A549 (cell line): ENCODE measurements at regions not wholly inside any gene's neighbourhood (a gene's known extent, or its start where the extent isn't known, plus 50 kb on each side); places are given as distances from the start of the nearest gene placed in this dataset.

ENCODE experiments used
- ATAC-seq, 2 experiments: fragments of 200-7000 bp in 1 of 2; fragments of >200 bp in 1 of 2; cut with Nextera tagmentation in 1 of 2; cut with Tn5 transposase in 1 of 2; 3 replicates each; pipeline versions ENCODE4 v1.8.0 to v1.9.1; 2018 to 2020; ENCODE audit warnings: mild to moderate bottlenecking in 1 of 2, moderate library complexity in 1 of 2
- CTCF ChIA-PET: fragments of 300-600 bp; sonication (Branson Sonifier 250); formaldehyde crosslinking; extraction: SDS; loops from one replicate; lab custom pipeline; 2021; ENCODE audit warnings: antibody characterized with exemption, inconsistent platforms; lab: Yijun Ruan, JAX
- POLR2A ChIA-PET: fragments of 350-600 bp; formaldehyde crosslinking; extraction: SDS; loops from one replicate; lab custom pipeline; 2021; ENCODE audit warnings: antibody characterized with exemption, inconsistent platforms; lab: Yijun Ruan, JAX
- DNase-seq, 2 experiments: peaks; one replicate each; pipeline versions ENCODE4 v3.0.0 to v3.0.0-alpha.2; 2011 to 2016; ENCODE audit warnings: low read depth in 1 of 2, low spot score in 1 of 2
- FAIRE-seq: peaks from 2 replicates; lab custom pipeline; 2011; peaks lifted over from hg19 to GRCh38; lab: Jason Lieb, UNC
- H3K27ac ChIP-seq, 2 experiments: fragments of >200 bp; sonication (Bioruptor Twin); formaldehyde crosslinking; 3 replicates each; pipeline ENCODE4 v1.5.1; 2016 to 2017
- H3K4me1 ChIP-seq: fragments of >200 bp; sonication (Bioruptor Twin); formaldehyde crosslinking; 3 replicates; pipeline ENCODE4 v1.6.1; 2016
- H3K4me2 ChIP-seq: fragments of >200 bp; sonication (Bioruptor Twin); formaldehyde crosslinking; 3 replicates; pipeline ENCODE4 v1.6.1; 2016
- H3K4me3 ChIP-seq: fragments of >200 bp; sonication (Bioruptor Twin); formaldehyde crosslinking; 3 replicates; pipeline ENCODE4 v1.5.1; 2016
- H3K9me3 ChIP-seq: fragments of >200 bp; sonication (Bioruptor Twin); formaldehyde crosslinking; 3 replicates; pipeline ENCODE4 v1.6.1; 2016
- ATOH8 ChIP-seq: fragments of 250-450 bp; sonication (Bioruptor Pico); IDR thresholded peaks from 2 replicates; pipeline ENCODE4 v1.5.0; 2020; ENCODE audit warnings: low read depth, mild to moderate bottlenecking, moderate library complexity
- BHLHE40 ChIP-seq: IDR thresholded peaks from 2 replicates; pipeline ENCODE4 v1.6.1; 2012; ENCODE audit warnings: low read depth, low read length, inconsistent platforms
- CHD4 ChIP-seq: fragments of 200-600 bp; sonication (generic); IDR thresholded peaks from 2 replicates; pipeline ENCODE4 v1.6.1; 2016; ENCODE audit warnings: antibody characterized with exemption, mild to moderate bottlenecking, borderline replicate concordance
- E2F6 ChIP-seq: IDR thresholded peaks from 2 replicates; pipeline ENCODE4 v1.6.1; 2012; ENCODE audit warnings: low read depth, borderline replicate concordance
- EHF ChIP-seq: fragments of 250-450 bp; sonication (Bioruptor Pico); IDR thresholded peaks from 2 replicates; pipeline ENCODE4 v1.5.0; 2020; ENCODE audit warnings: mild to moderate bottlenecking
- ELK1 ChIP-seq: fragments of 150-350 bp; IDR thresholded peaks from 2 replicates; pipeline ENCODE4 v1.6.1; 2014; ENCODE audit warnings: low read depth, mild to moderate bottlenecking, low read length
- EP300 ChIP-seq, 2 experiments: fragments of >200 bp; sonication (Bioruptor Twin); formaldehyde crosslinking; IDR thresholded peaks; 2 replicates in 1 of 2; 3 replicates in 1 of 2; pipeline ENCODE4 v1.6.1; 2016 to 2017
- FOXS1 ChIP-seq: fragments of 250-450 bp; sonication (Bioruptor Pico); IDR thresholded peaks from 2 replicates; pipeline ENCODE4 v1.5.0; 2020; ENCODE audit warnings: mild to moderate bottlenecking, moderate library complexity
- HES2 ChIP-seq: fragments of >200 bp; sonication (Bioruptor Twin); formaldehyde crosslinking; IDR thresholded peaks from 2 replicates; pipeline ENCODE4 v1.6.1; 2016
- HOXB13 ChIP-seq: fragments of 250-450 bp; sonication (Bioruptor Pico); IDR thresholded peaks from 2 replicates; pipeline ENCODE4 v1.5.0; 2020; ENCODE audit warnings: low read depth, mild to moderate bottlenecking, moderate library complexity
- HOXB5 ChIP-seq: fragments of 250-450 bp; sonication (Bioruptor Pico); IDR thresholded peaks from 2 replicates; pipeline ENCODE4 v1.5.0; 2020; ENCODE audit warnings: mild to moderate bottlenecking, moderate library complexity
- JUN ChIP-seq, 2 experiments: fragments of >200 bp; sonication (Bioruptor Twin); formaldehyde crosslinking; IDR thresholded peaks; 2 replicates in 1 of 2; 3 replicates in 1 of 2; pipeline ENCODE4 v1.6.1; 2016 to 2017
- MAX ChIP-seq: IDR thresholded peaks from 2 replicates; pipeline ENCODE4 v1.6.1; 2012
- NFE2L2 ChIP-seq: fragments of 150-350 bp; conservative IDR thresholded peaks from 2 replicates; pipeline ENCODE4 v1.6.1; 2014; ENCODE audit warnings: low read length
- PHF8 ChIP-seq: fragments of 200-600 bp; sonication (generic); IDR thresholded peaks from 2 replicates; pipeline ENCODE4 v1.6.1; 2016; ENCODE audit warnings: low read depth, mild to moderate bottlenecking, antibody characterized with exemption, moderate library complexity, borderline replicate concordance
- POLR2A ChIP-seq: IDR thresholded peaks from 2 replicates; pipeline ENCODE4 v1.6.1; 2012; ENCODE audit warnings: mild to moderate bottlenecking, low read length
- RAD21 ChIP-seq, 2 experiments: fragments of >200 bp in 1 of 2; sonication (Bioruptor Twin) in 1 of 2; formaldehyde crosslinking in 1 of 2; IDR thresholded peaks in 1 of 2; conservative IDR thresholded peaks in 1 of 2; 2 replicates in 1 of 2; 3 replicates in 1 of 2; pipeline ENCODE4 v1.6.1; 2012 to 2018; ENCODE audit warnings: inconsistent platforms in 1 of 2
- RARB ChIP-seq: fragments of 250-450 bp; sonication (Bioruptor Pico); IDR thresholded peaks from 2 replicates; pipeline ENCODE4 v1.8.0; 2021; ENCODE audit warnings: mild to moderate bottlenecking, moderate library complexity
- SMC3 ChIP-seq: fragments of >200 bp; sonication (Bioruptor Twin); formaldehyde crosslinking; IDR thresholded peaks from 3 replicates; pipeline ENCODE4 v1.6.1; 2018; ENCODE audit warnings: inconsistent platforms
- TFCP2L1 ChIP-seq: fragments of 250-450 bp; sonication (Bioruptor Pico); IDR thresholded peaks from 2 replicates; pipeline ENCODE4 v1.5.0; 2021; ENCODE audit warnings: mild to moderate bottlenecking
- ZC3H11A ChIP-seq: fragments of 450-650 bp; IDR thresholded peaks from 2 replicates; pipeline ENCODE4 v1.6.1; 2014; ENCODE audit warnings: antibody characterized with exemption, mild to moderate bottlenecking
- ZFP36 ChIP-seq: fragments of 450-650 bp; IDR thresholded peaks from 2 replicates; pipeline ENCODE4 v1.6.1; 2014; ENCODE audit warnings: borderline replicate concordance; ENCODE audit not compliant: partially characterized antibody
- ZNF302 ChIP-seq: fragments of 250-450 bp; sonication (Bioruptor Pico); IDR thresholded peaks from 2 replicates; pipeline ENCODE4 v1.9.0; 2021; ENCODE audit warnings: inconsistent platforms, mild to moderate bottlenecking, moderate library complexity
- ZSCAN20 ChIP-seq: fragments of 250-450 bp; sonication (Bioruptor Pico); IDR thresholded peaks from 2 replicates; pipeline ENCODE4 v1.8.0; 2022; ENCODE audit warnings: mild to moderate bottlenecking, moderate library complexity
- WGBS: methylation state at CpG from one replicate; pipeline ENCODE4 v1.1.6; 2017; ENCODE audit errors: missing lambda C conversion rate; 5-methylcytosine and 5-hydroxymethylcytosine counted together
- TF ChIP-seq, protein P1 (sequence below): fragments of >200 bp; sonication (Bioruptor Twin); formaldehyde crosslinking; IDR thresholded peaks from 3 replicates; pipeline ENCODE4 v1.5.1; 2016
- TF ChIP-seq, protein P2 (sequence below): fragments of 250-450 bp; sonication (Bioruptor Pico); IDR thresholded peaks from 2 replicates; pipeline ENCODE4 v1.5.0; 2021; ENCODE audit warnings: mild to moderate bottlenecking, moderate library complexity, borderline replicate concordance

GRCh38 chr10:55750458-55750857, 610.6 kb downstream of the ZWINT start:
- FAIRE-seq (no peak), DNase-seq (no peak), ATAC-seq (no peak)
- POLR2A ChIA-PET = no interaction called here
- no peaks in the 10 kb centered on the region for H3K9me3 ChIP-seq
- H3K27ac ChIP-seq = no peak overlapping the region
- CTCF ChIA-PET = no interaction called here
- TF ChIP-seq NFE2L2 = no peak
- TF ChIP-seq EHF (CRISPR knock-in tag) = no peak
- TF ChIP-seq ZSCAN20 (CRISPR knock-in tag) = no peak
- no peak for TF ChIP-seq ZFP36
- TF ChIP-seq RARB (CRISPR knock-in tag) = no peak
- TF ChIP-seq RAD21 (conservative IDR thresholded peaks at IDR 0.05 in 1 of 2, IDR thresholded peaks at IDR 0.05 in 1 of 2) = no peak
- no peak for TF ChIP-seq SMC3
- TF ChIP-seq, protein P1, sequence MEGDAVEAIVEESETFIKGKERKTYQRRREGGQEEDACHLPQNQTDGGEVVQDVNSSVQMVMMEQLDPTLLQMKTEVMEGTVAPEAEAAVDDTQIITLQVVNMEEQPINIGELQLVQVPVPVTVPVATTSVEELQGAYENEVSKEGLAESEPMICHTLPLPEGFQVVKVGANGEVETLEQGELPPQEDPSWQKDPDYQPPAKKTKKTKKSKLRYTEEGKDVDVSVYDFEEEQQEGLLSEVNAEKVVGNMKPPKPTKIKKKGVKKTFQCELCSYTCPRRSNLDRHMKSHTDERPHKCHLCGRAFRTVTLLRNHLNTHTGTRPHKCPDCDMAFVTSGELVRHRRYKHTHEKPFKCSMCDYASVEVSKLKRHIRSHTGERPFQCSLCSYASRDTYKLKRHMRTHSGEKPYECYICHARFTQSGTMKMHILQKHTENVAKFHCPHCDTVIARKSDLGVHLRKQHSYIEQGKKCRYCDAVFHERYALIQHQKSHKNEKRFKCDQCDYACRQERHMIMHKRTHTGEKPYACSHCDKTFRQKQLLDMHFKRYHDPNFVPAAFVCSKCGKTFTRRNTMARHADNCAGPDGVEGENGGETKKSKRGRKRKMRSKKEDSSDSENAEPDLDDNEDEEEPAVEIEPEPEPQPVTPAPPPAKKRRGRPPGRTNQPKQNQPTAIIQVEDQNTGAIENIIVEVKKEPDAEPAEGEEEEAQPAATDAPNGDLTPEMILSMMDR = no peak
- no peak for TF ChIP-seq ZC3H11A
- no peak for TF ChIP-seq ZNF302 (CRISPR knock-in tag)
- no peak for TF ChIP-seq ELK1
- TF ChIP-seq, protein P2, sequence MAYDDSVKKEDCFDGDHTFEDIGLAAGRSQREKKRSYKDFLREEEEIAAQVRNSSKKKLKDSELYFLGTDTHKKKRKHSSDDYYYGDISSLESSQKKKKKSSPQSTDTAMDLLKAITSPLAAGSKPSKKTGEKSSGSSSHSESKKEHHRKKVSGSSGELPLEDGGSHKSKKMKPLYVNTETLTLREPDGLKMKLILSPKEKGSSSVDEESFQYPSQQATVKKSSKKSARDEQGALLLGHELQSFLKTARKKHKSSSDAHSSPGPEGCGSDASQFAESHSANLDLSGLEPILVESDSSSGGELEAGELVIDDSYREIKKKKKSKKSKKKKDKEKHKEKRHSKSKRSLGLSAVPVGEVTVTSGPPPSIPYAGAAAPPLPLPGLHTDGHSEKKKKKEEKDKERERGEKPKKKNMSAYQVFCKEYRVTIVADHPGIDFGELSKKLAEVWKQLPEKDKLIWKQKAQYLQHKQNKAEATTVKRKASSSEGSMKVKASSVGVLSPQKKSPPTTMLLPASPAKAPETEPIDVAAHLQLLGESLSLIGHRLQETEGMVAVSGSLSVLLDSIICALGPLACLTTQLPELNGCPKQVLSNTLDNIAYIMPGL = no peak
- no peak for TF ChIP-seq ATOH8 (CRISPR knock-in tag)
- no peak for TF ChIP-seq JUN (IDR thresholded peaks at IDR 0.05)
- TF ChIP-seq CHD4 = no peak
- no peak for TF ChIP-seq FOXS1 (CRISPR knock-in tag)
- TF ChIP-seq BHLHE40 = no peak
- TF ChIP-seq HES2 = no peak
- H3K4me2 ChIP-seq = no peak overlapping the region
- no peaks in the 10 kb centered on the region for H3K4me1 ChIP-seq
- H3K4me3 ChIP-seq = no peak overlapping the region
- 44% methylated on average over 2 of the region's 2 CpGs for WGBS

- H3K9me3 ChIP-seq = no peaks in the 10 kb centered on the region
- DNase-seq = no peak
- TF ChIP-seq RAD21 (conservative IDR thresholded peaks at IDR 0.05 in 1 of 2, IDR thresholded peaks at IDR 0.05 in 1 of 2) = no peak
- TF ChIP-seq EP300 (IDR thresholded peaks at IDR 0.05) = no peak
- TF ChIP-seq E2F6 = no peak
- no peak for TF ChIP-seq TFCP2L1 (CRISPR knock-in tag)
- no peak for TF ChIP-seq MAX
- TF ChIP-seq HOXB5 = no peak
- TF ChIP-seq HOXB13 = no peak
- no peak for TF ChIP-seq POLR2A
- TF ChIP-seq JUN (IDR thresholded peaks at IDR 0.05) = no peak
- TF ChIP-seq PHF8 = no peak
- ATAC-seq = no peak
- CTCF ChIA-PET = no interaction called here
- no peak overlapping the region for H3K27ac ChIP-seq
- no peaks in the 10 kb centered on the region for H3K4me1 ChIP-seq
- H3K4me2 ChIP-seq = no peak overlapping the region
- 23% methylated on average over 3 of the region's 3 CpGs for WGBS
- no peak overlapping the region for H3K4me3 ChIP-seq
- FAIRE-seq = no peak
- POLR2A ChIA-PET = no interaction called here
Observed at GRCh38 chr10:55747244-55747643, 613.8 kb downstream of the ZWINT start.
